LNCAP (cell line): ENCODE measurements at regions not wholly inside any gene's neighbourhood (a gene's known extent, or its start where the extent isn't known, plus 50 kb on each side); places are given as distances from the start of the nearest gene placed in this dataset.

Experiments
- CTCF ChIP-seq: fragments of 450-650 bp; IDR thresholded peaks from 2 replicates; pipeline ENCODE4 v1.5.1; 2017; ENCODE audit warnings: mild to moderate bottlenecking

DNA sequence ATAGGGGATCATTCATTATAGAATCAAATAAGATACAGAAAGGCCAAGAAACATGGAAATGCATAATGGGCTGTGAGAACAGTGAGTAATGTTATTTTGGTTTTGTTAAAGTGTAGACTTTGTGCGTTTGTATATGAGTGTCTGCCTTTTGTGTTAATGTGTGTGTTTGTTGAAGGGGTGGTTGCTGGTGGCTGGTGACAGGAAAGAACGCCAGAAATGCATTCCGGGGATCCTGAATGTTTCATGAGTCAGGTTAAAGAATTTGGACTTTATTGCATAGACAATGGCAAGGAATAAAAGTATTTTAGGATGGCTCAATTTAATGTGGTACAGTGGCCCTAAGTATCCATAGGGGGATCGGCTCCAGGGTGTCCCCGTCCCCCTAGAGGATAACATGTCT lies 1228.9 kb downstream of the PCDH7 start:
- TF ChIP-seq CTCF, result no peak

DNA sequence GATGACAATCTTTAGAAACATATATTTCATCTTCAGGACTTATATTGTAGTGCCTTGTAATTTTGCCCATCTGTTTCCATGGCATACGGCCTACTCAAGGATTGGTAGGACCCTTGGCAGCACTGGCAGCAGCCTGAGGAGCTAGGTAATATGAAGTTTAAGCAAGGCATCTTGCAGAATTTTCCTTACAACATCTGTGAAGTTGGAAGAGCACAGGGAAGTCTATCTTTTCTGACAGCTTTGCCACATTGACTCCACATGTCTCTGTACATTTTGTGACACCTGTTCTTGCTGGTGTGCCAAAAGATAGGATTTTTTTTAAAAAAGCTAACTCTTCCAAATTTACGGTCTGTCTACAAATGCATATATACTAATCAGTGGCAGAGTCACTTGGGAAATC lies 1235.2 kb downstream of the PCDH7 start:
- TF ChIP-seq CTCF, result no peak

DNA sequence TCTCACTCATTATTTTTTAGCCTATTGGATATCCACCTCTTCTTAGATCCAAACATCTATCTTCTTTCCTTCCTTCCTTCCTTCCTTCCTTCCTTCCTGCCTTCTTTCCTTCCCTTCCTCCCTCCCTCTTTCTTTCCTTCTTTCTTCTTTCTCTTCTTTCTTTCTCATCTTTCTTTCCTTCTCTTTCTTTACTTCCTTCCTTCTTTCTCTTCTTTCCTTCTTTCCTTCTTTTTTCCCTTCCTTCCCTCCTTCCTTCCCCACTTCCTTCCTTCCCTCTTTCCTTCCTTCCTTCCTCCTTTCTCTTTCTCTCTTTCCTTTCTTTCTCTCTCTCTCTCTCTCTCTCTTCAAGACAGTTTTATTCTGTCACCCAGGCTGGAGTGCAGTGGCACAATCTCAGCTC lies 1239.8 kb downstream of the PCDH7 start:
- TF ChIP-seq CTCF, result no peak

DNA sequence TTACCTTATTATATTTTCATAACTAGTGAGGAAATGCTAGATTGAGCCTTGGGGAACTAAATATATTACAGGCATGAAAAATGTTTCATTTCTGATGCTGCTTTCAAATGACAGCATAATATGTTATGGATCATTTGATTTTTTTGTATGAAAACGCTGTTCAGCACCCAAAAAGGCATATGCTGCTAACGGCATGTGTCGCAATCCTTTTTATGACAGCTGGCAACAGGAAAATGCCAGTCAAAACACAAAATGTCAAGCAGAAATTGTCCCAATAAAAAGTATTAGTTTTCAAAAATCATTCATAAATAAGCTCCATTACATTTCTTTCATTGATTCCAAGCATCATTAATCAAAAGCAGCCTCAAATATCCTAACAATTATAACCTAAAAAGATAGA lies 1244.5 kb downstream of the PCDH7 start:
- no peak for TF ChIP-seq CTCF

DNA sequence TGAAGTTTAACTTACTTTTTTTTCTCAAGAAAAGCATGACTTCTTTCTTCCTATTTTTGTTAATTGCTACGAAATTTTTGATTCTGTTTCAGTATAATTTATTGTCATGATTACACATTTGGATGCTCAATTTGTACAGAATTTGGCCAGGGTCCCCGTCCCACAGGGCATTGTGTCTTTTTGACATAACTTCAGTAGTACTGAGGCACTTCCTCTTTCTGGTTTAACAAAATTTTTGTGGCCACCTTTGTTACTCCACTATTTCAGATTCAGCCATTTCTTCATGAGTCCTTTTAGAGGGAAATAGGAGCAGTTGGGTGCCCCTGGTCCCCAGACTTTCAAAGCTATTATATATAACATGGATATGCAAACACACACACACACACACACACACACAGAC lies 1248.7 kb downstream of the PCDH7 start:
- no peak for TF ChIP-seq CTCF

DNA sequence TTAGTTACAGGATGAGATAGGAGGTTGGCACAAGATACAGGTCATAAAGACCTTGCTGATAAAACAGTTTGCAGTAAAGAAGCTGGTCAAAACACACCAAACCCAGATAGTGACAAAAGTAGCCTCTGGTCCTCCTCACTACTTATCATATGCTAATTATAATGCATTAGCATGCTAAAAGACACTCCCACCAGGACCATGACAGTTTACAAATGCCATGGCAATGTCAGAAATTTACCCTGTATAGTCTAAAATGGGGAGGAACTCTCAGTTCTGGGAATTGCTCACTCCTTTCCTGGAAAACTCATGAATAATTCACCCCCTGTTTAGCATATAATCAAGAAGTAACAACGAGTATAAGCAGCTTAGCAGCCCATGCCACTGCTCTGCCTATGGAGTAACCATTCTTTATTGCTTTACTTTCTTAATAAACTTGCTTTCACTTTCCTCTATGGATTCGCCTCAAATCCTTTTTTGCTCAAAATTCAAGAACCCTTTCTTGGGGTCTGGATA lies 1254.4 kb downstream of the PCDH7 start:
- TF ChIP-seq CTCF, result no peak

- no peak for TF ChIP-seq CTCF
These were observed 1259.8 kb downstream of the PCDH7 start for GRCh38 chr4:31979988-31980387.

DNA sequence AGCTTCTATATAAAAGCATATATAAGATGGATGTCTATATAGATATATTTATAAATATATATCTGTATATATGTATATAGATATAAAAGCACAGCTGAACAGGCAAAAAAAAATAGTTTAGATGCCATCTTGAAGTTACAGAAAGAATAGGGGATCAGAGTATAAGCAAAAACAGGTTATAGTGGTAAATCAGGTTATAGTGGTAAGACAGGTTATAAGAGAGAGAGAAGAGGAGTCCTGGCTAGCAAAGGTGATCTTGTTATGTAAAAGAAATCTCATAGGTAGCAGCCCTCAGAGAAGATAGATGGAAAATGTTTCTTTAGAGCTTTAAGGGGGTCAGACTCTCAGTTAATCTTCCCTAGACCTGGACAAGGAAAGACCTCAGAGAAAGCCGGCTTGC lies 1263.1 kb downstream of the PCDH7 start:
- no peak for TF ChIP-seq CTCF
